C4-2B (cell line): ENCODE measurements at regions not wholly inside any gene's neighbourhood (a gene's known extent, or its start where the extent isn't known, plus 50 kb on each side); places are given as distances from the start of the nearest gene placed in this dataset.

Experiments
- CTCF ChIP-seq: fragments of 450-650 bp; conservative IDR thresholded peaks from 2 replicates; pipeline ENCODE4 v1.5.1; 2017; ENCODE audit warnings: mild to moderate bottlenecking
- ZFX ChIP-seq: fragments of 450-650 bp; IDR thresholded peaks from 2 replicates; pipeline ENCODE4 v1.6.1; 2017

- no peak for TF ChIP-seq CTCF
- TF ChIP-seq ZFX: no peak
These were observed 1084.6 kb downstream of the UQCRFS1 start for GRCh38 chr19:28128341-28128740.
